HUES64 (cell line): ENCODE measurements at regions not wholly inside any gene's neighbourhood (a gene's known extent, or its start where the extent isn't known, plus 50 kb on each side); places are given as distances from the start of the nearest gene placed in this dataset.
"Not testable (repeated sequence)": the region's sequence is repeated elsewhere in the genome, so short reads cannot be mapped to it uniquely, and the experiment has no call there.

ENCODE experiments used
- H3K27ac ChIP-seq: 2 replicates; pipeline ENCODE4 v1.7.0; 2013; ENCODE audit warnings: low read depth, low read length, inconsistent platforms
- H3K27me3 ChIP-seq: 2 replicates; pipeline ENCODE4 v1.6.1; 2013; ENCODE audit warnings: mild to moderate bottlenecking, low read length; ENCODE audit not compliant: insufficient read depth
- H3K36me3 ChIP-seq: 2 replicates; pipeline ENCODE4 v1.6.1; 2013; ENCODE audit warnings: mild to moderate bottlenecking, low read length; ENCODE audit not compliant: insufficient read depth
- H3K4me1 ChIP-seq: 2 replicates; pipeline ENCODE4 v1.6.1; 2013; ENCODE audit warnings: mild to moderate bottlenecking, low read length, moderate library complexity; ENCODE audit not compliant: insufficient read depth
- H3K4me3 ChIP-seq: 2 replicates; pipeline ENCODE4 v1.5.1; 2013; ENCODE audit warnings: mild to moderate bottlenecking, low read length, moderate library complexity
- H3K9ac ChIP-seq: 2 replicates; pipeline ENCODE4 v1.6.1; 2013; ENCODE audit warnings: mild to moderate bottlenecking, low read depth, low read length
- H3K9me3 ChIP-seq: 2 replicates; pipeline ENCODE4 v1.6.1; 2013; ENCODE audit warnings: low read depth, low read length; ENCODE audit not compliant: insufficient read depth
- WGBS: fragments of 150-250, 120-280 bp; methylation state at CpG from one replicate; pipeline ENCODE4 v1.1.7; 2013; ENCODE audit warnings: missing lambda C conversion rate; 5-methylcytosine and 5-hydroxymethylcytosine counted together

GRCh38 chr10:108352771-108353170, 1188.3 kb upstream of the SORCS1 start:
- no peak overlapping the region for H3K27ac ChIP-seq
- H3K9ac ChIP-seq = no peak overlapping the region
- no peaks in the 10 kb centered on the region for H3K27me3 ChIP-seq
- H3K9me3 ChIP-seq = no peaks in the 10 kb centered on the region
- H3K36me3 ChIP-seq = no peaks in the 10 kb centered on the region
- whole genome bisulfite sequencing = 92% methylated on average over 1 of the region's 2 CpGs
- no peaks in the 10 kb centered on the region for H3K4me1 ChIP-seq
- no peak overlapping the region for H3K4me3 ChIP-seq

DNA sequence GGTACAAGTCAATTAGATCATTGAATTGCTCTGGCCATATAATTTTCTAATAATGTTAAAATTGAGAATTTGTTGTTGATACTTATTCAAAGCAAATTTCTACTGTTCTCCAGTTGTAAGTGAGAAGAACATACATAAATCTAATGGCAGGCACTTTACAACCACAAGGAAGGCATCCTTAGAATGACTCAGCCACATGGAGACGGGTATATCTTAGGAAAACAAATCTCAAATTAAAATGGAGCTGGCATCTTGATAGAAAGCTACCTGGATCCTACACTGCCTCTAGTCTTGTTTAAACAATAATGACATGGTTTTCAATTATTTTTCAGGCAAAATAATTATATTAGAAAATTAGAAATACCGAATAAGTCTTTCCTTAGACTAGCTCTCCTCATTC, 1183.7 kb upstream of the SORCS1 start:
- Histone ChIP-seq H3K4me1 (0 out of 2 replicates have a peak, but pooled peaks cover 4% of the 10 kb centered on the region), H3K4me3 (no peak overlapping the region), H3K36me3 (no peaks in the 10 kb centered on the region), H3K27me3 (no peaks in the 10 kb centered on the region), H3K27ac (no peak overlapping the region), H3K9ac (no peak overlapping the region), H3K9me3 (no peaks in the 10 kb centered on the region; the same call in 1 of the 2 replicates)
- 92% methylated on average over 1 of the region's 2 CpGs for WGBS

DNA sequence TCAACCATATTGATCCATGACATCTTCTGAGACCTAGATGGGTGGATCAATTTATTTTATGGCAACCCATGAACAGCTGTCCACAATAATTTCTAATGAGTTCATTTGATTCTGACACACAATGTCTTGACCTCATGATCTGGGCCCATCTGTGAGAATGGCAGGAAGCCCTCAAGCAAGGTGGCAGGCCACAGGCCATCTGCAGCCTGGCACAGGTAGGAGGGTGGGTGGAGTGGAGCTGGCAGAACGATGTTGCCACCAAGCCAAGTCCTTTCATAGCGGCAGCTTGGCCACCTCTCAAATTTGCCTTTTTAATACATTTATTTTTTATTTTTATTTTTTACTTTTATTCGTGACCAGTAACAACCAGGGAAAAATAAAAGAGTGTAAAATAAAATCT, 1181.6 kb upstream of the SORCS1 start:
- no CpG with 5 or more reads among the region's 3 CpGs for WGBS
- H3K4me3 ChIP-seq = no peak overlapping the region

GRCh38 chr10:108338146-108338545, 1173.6 kb upstream of the SORCS1 start:
- 0 out of 2 replicates have a peak, but pooled peaks cover 9% of the 10 kb centered on the region for H3K4me1 ChIP-seq
- no peak overlapping the region for H3K9ac ChIP-seq
- no peaks in the 10 kb centered on the region for H3K36me3 ChIP-seq
- no peak overlapping the region for H3K27ac ChIP-seq
- no peaks in the 10 kb centered on the region for H3K9me3 ChIP-seq
- no peaks in the 10 kb centered on the region for H3K27me3 ChIP-seq
- H3K4me3 ChIP-seq = no peak overlapping the region

More for the DNA sequence above, 1181.6 kb upstream of the SORCS1 start:
- no peaks in the 10 kb centered on the region; the same call in 1 of the 2 replicates for H3K9me3 ChIP-seq
- H3K27me3 ChIP-seq = no peaks in the 10 kb centered on the region
- no peak overlapping the region for H3K9ac ChIP-seq
- no peaks in the 10 kb centered on the region for H3K36me3 ChIP-seq
- 0 out of 2 replicates have a peak, but pooled peaks cover 4% of the 10 kb centered on the region for H3K4me1 ChIP-seq
- no peak overlapping the region for H3K27ac ChIP-seq

- H3K9me3 ChIP-seq = no peaks in the 10 kb centered on the region
- no peaks in the 10 kb centered on the region for H3K27me3 ChIP-seq
- H3K9ac ChIP-seq = no peak overlapping the region
- no peaks in the 10 kb centered on the region for H3K36me3 ChIP-seq
- no peak overlapping the region for H3K4me3 ChIP-seq
- no peak overlapping the region for H3K27ac ChIP-seq
- 0 out of 2 replicates have a peak, but pooled peaks cover 9% of the 10 kb centered on the region for H3K4me1 ChIP-seq
Measured at GRCh38 chr10:108336836-108337235, 1172.3 kb upstream of the SORCS1 start.

DNA sequence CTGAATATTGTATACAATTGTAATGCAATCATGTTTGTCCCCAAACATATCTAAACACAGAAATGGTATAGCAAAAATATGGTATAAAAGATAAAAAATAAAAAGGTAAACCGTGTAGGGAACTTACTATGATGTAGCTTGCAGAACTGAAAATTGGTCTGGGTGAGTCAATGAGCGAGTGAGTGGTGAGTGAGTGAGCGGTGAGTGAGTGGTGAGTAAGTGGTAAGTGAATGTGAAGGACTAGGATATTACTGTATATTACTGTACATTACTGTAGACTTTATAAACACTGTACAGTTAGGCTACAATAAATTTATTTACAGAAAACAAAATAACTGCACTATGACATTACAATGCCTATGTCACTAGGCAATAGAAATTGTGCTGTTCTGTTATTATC, 1163.2 kb upstream of the SORCS1 start:
- Histone ChIP-seq H3K27me3 (no peaks in the 10 kb centered on the region), H3K4me3 (no peak overlapping the region), H3K36me3 (no peaks in the 10 kb centered on the region), H3K4me1 (peaks cover 17% of the 10 kb centered on the region), H3K9ac (no peak overlapping the region), H3K27ac (no peak overlapping the region), H3K9me3 (no peaks in the 10 kb centered on the region)
- WGBS = 88% methylated on average over 3 of the region's 3 CpGs

- H3K4me3 ChIP-seq = no peak overlapping the region
- no peaks in the 10 kb centered on the region for H3K9me3 ChIP-seq
- WGBS = 82% methylated on average over 2 of the region's 3 CpGs
- no peak overlapping the region for H3K27ac ChIP-seq
- H3K36me3 ChIP-seq = no peaks in the 10 kb centered on the region
- H3K9ac ChIP-seq = no peak overlapping the region
- H3K27me3 ChIP-seq = no peaks in the 10 kb centered on the region
- H3K4me1 ChIP-seq = peaks cover 17% of the 10 kb centered on the region
Measured at GRCh38 chr10:108323274-108323798, 1158.8 kb upstream of the SORCS1 start.

GRCh38 chr10:108319434-108320222, 1155.1 kb upstream of the SORCS1 start:
- no peaks in the 10 kb centered on the region for H3K9me3 ChIP-seq
- H3K27me3 ChIP-seq = no peaks in the 10 kb centered on the region
- H3K9ac ChIP-seq = no peak overlapping the region
- H3K4me1 ChIP-seq = peaks cover 13% of the 10 kb centered on the region
- 84% methylated on average over 6 of the region's 6 CpGs for WGBS
- H3K27ac ChIP-seq = no peak overlapping the region
- no peak overlapping the region for H3K4me3 ChIP-seq
- no peaks in the 10 kb centered on the region for H3K36me3 ChIP-seq

DNA sequence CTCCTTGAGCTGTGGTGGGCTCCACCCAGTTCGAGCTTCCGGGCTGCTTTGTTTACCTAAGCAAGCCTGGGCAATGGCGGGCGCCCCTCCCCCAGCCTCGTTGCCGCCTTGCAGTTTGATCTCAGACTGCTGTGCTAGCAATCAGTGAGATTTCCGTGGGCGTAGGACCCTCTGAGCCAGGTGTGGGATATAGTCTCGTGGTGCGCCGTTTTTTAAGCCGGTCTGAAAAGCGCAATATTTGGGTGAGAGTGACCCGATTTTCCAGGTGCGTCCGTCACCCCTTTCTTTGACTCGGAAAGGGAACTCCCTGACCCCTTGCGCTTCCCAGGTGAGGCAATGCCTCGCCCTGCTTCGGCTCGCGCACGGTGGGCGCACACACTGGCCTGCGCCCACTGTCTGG, 1151.1 kb upstream of the SORCS1 start:
- peak overlapping the region; percentile 83 for H3K9ac ChIP-seq
- not testable (repeated sequence) for H3K4me1 ChIP-seq, H3K36me3 ChIP-seq, H3K9me3 ChIP-seq, H3K27me3 ChIP-seq, H3K27ac ChIP-seq
- 29% methylated on average over 14 of the region's 25 CpGs for WGBS
- peak overlapping the region; percentile 52 for H3K4me3 ChIP-seq

GRCh38 chr10:108307925-108308312, 1143.4 kb upstream of the SORCS1 start:
- 94% methylated on average over 7 of the region's 7 CpGs for WGBS
- no peaks in the 10 kb centered on the region for H3K27me3 ChIP-seq
- H3K36me3 ChIP-seq = no peaks in the 10 kb centered on the region
- no peak overlapping the region for H3K27ac ChIP-seq
- H3K4me1 ChIP-seq = no peaks in the 10 kb centered on the region
- H3K9me3 ChIP-seq = no peaks in the 10 kb centered on the region
- no peak overlapping the region for H3K4me3 ChIP-seq
- H3K9ac ChIP-seq = no peak overlapping the region

- H3K9me3 ChIP-seq = no peaks in the 10 kb centered on the region
- H3K27ac ChIP-seq = no peak overlapping the region
- H3K27me3 ChIP-seq = no peaks in the 10 kb centered on the region
- H3K36me3 ChIP-seq = no peaks in the 10 kb centered on the region
- H3K4me1 ChIP-seq = no peaks in the 10 kb centered on the region
- H3K9ac ChIP-seq = no peak overlapping the region
- H3K4me3 ChIP-seq = no peak overlapping the region
Measured at GRCh38 chr10:108307250-108307924, 1142.9 kb upstream of the SORCS1 start.
